Ramos (cell line): ENCODE measurements at regions not wholly inside any gene's neighbourhood (a gene's known extent, or its start where the extent isn't known, plus 50 kb on each side); places are given as distances from the start of the nearest gene placed in this dataset.
"Not testable (repeated sequence)": the region's sequence is repeated elsewhere in the genome, so short reads cannot be mapped to it uniquely, and the experiment has no call there.

Experiments used
- in situ Hi-C: fragments of 300-500 bp; cut with MboI; formaldehyde crosslinking; loops from one replicate; pipeline ENCODE4 v1.14.3; 2022; ENCODE audit warnings: low sequenced_read_pairs; ENCODE audit not compliant: unreplicated experiment

- in situ Hi-C loops, result no loop called here
These were observed 196.4 kb downstream of the RPS24 start for GRCh38 chr10:78229950-78230675.

- in situ Hi-C loops, result no loop called here
These were observed 197.7 kb downstream of the RPS24 start for GRCh38 chr10:78231327-78231726.

- in situ Hi-C loops, result no loop called here
These were observed 198.3 kb downstream of the RPS24 start for GRCh38 chr10:78231939-78232338.

DNA sequence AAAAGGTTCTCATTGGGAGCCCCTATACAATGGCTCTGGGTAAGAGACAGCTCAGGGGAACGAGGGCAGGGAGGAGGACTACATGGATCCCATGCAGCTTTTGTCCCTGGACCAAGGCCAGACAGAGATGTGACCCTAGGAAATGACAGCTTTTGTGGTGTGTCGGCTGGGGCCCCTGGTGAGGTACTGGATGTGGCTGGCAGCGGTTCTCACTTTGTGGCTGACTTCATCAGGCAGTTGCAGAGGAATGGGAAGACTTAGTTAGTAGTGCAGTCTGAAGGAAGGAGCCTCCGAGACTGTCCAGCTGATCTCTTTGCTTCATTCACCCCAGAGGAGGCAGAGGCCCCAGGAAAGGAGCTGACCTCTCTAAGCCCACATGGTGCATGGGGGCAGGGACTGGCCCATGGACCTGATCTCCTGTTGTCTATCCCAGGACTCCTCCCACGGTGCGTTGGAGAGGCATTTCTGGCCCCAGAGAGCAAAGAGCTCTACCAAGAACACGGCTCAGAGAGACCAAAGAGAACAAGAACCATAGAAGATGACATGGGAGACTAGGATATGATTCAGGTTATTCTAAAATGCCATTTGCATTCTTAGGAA is 202.9 kb downstream of the RPS24 start:
- in situ Hi-C loops, result no loop called here

DNA sequence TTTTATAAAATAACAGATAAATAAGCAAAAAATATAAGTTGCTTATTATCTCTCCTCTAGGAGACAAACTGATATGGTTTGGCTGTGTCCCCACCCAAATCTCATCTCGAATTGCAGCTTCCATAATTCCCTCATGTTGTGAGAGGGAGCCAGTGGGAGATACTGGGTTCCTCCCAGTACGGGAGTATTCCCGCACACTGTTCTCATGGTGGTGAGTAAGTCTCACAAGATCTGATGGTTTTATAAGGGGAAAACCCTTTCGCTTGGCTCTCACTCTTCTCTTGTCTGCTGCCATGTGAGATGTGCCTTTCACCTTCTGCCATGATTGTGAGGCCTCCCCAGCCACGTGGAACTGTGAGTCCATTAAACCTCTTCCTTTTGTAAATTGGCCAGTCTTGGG is 204.3 kb downstream of the RPS24 start:
- in situ Hi-C loops, result not testable (repeated sequence)

GRCh38 chr10:78247266-78247665 is 213.6 kb downstream of the RPS24 start:
- in situ Hi-C loops, result no loop called here

GRCh38 chr10:78247821-78248220 is 214.2 kb downstream of the RPS24 start:
- in situ Hi-C loops, result no loop called here

DNA sequence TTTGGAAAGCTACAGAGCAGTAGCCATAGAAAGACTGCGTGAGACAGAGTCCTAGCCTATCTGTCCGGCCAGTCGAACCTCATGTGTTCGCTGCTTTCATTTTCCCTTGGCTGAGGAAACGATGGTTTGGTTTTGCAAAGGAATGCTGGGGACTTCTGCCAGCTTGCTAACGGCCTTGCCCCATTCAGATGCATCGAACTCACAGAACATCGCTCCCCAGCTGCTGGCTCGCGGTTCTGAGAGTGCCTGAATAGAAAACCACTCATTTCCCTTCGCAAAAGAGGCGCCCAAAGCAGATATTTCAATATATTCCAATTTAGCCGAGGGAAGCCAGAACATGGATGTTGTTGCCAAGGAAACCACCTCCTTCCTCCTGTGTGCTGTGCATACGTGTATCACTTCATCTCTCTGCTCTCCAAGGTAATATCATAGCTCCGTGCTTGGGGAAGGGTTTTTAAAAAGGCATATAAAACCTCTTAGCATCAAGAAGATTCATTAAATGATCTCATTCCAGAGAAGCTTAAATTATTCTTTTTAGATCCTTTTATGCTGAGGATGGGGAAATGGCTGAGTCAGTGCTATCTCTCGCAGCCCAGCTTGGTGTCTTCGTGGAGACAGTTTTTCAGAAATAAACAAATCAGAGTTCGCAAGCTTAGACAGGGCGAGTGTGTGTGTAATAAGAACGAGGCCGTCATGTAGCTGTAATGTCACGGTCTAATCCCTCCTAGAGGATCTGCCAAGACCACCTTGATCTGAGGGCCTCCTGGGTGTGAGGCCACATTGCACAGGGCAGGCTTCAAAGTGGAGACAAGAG is 215.2 kb downstream of the RPS24 start:
- in situ Hi-C loops, result no loop called here

- in situ Hi-C loops, result no loop called here
These were observed 216.0 kb downstream of the RPS24 start for GRCh38 chr10:78249690-78250089.

DNA sequence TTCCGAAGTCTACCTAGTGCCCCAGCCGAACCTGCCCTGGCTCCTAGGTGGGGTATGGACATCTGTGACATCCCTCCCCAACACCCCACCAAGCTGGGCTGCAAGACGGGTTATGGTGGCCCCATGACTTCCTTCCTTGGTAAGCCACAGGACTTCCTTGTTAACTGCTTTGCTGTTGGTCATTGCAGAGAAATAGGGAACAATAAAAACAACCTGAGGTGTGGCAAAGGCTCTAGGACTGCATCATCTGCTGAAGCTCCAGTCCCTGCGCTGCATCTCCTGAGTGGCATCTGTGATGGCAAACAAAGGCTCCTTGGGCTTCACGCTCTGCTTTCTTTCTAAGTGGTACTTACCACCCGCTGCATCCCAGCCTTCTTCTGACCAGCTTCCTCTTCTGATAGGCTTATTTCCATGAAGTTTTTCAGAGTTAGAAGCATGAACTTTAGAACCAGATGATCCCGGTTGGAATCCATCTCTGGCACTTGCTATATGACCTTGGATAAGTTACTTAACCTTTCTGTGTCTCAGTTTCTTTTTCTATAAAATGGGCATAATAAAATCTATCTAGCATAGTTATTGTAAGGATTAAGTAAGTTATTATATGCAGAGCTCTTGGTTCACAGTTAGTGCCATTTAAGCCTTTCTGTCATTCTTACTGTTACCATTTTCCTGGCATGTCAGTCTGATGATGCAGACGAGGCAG is 216.8 kb downstream of the RPS24 start:
- in situ Hi-C loops, result no loop called here

DNA sequence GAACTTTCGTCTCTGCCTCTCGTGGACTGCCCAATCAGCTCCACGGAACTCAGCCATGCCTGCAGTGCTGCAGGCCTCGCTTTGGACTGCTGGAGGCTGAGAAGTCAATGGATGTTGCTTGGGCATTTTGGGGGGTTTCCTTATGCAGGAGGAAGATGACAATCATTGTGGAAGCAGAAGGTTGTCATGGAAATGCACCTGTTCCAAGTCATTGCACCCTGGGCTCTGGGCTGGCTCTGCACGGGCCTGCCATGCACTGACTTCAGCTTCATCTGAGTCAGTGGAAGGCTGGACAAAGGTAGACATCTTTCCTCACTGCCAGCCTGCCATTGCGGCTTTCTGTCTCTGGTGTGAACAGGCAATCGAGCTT is 217.3 kb downstream of the RPS24 start:
- in situ Hi-C loops, result no loop called here

DNA sequence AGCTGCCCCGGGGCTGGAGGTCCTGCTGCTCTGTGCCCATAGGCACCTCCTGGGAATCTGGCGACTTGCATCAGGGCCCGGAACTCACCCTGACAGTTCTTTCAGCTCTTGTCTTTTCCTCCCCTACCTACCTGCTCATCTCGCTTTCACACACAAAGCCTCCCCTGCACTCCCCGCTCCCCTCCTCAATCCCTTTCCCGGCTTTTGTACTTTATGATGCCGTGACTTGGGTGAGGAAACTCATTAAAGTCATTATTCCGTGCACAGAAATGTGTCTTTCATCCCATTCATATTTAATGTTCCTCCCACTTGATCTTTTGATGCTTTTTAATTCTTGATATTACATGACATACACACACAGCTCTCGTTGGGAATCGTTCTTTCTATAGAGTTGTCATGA is 218.6 kb downstream of the RPS24 start:
- in situ Hi-C loops, result no loop called here

- in situ Hi-C loops, result no loop called here
These were observed 219.6 kb downstream of the RPS24 start for GRCh38 chr10:78253063-78253853.

DNA sequence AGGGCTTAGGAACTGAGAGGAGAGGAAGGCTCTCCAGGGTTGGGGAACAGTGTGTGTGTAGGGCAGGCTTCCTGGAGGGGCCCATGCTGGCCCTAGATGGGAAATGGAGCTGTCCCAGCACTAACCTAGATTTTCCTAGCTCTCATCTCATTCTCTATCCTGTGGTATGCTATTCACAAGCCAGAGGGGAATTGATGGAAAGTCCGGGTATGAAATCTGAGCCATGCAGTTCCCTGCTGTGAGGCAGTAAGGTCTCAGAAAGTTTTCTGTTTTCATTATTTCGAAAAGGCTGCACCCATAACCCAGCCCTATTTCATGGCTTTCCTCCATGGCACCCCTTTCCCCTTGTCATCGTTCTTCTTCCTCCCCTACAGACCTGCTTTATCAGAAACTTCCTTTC is 220.3 kb downstream of the RPS24 start:
- in situ Hi-C loops, result no loop called here

DNA sequence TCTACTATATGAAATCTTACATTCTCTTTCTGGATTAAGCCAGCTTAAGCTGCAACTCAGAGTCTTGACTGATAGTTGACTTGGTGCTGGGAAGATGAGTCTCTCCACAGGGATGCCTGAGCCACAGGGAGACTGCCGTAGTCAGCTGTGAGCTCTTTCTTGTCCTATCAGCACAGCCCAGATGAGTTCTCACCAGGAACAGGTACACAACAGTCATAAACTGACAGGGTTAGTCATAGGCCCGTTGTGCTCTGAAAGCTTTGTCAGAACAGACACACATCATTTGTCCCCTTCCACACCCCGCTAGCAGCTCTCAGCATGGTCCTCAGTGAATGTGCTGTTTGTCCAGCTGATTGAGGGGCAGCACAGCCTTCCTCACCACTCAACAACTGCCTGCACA is 221.6 kb downstream of the RPS24 start:
- in situ Hi-C loops, result no loop called here

DNA sequence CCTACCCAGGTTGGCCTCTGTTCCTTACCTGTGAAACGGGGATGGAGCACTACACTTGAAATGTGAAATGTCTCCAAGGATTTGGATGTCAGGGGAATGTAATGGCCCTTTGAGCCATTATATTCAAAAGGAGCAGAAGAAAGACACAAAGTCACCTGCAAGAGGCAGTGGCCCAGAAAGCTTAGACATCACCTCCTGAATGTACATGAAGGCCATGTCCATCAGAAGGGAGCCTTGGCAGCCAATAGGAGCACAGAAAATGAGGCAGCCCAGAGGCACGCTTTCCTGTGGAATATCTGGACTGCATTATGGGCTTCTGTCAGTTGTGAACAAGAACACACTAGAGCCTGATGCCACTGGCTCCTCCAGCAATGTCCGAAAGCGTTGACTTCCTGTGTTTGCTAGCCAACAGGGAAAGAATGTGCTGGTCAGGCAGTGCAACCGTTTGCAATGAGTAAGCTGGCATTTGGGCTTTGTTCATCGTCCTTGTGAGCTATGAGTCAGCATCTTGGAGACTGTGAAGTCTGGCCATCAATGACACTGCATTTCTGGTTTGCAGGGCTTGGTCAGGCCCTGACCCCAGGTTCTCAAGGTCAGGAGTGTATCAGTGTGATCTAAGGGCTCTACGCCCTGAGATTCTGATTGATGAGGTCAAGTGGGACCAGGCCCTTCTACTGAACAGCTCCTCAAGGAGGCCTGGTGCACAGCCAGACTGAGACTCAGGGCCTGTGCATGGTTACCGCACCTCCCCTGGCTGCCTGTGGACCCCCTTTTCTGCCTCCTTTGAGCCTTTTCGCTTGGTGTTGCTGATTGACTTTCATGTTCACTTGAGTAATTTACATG is 222.4 kb downstream of the RPS24 start:
- in situ Hi-C loops, result no loop called here

- in situ Hi-C loops, result no loop called here
These were observed 224.8 kb downstream of the RPS24 start for GRCh38 chr10:78258323-78259030.

DNA sequence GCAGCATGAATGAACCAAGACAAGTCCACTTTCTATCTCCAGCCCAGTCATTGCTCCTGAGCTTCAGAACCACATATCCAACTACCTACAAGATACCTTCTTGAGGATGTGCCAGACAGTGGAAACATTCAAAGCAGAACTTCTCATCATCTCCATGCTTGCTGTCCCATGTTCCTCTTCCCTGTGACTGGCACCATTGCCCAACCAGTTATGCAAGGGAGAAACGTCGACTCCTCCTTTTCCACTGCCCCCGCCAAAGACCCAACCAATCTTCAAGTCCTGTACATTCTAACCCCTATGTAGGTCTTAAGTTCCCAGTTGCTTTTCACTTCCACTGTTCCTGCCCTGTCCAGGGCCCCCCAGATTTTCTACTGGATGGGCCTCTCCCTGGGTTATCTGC is 225.7 kb downstream of the RPS24 start:
- in situ Hi-C loops, result no loop called here

- in situ Hi-C loops, result no loop called here
These were observed 226.5 kb downstream of the RPS24 start for GRCh38 chr10:78260141-78260540.
